ENCODE measurements at regions not wholly inside any gene's neighbourhood (a gene's known extent, or its start where the extent isn't known, plus 50 kb on each side); places are given as distances from the start of the nearest gene placed in this dataset.

GRCh38 chr7:82507976-82508677 lies 64.5 kb upstream of the CACNA2D1 start:
- H3K27ac Mint-ChIP-seq = no peak overlapping the region
- no peaks in the 10 kb centered on the region; the same call in none of the 2 replicates for H3K27me3 Mint-ChIP-seq (ENCODE audit: low read depth)
- DNase-seq (ENCODE audit: low spot score) (peak; percentile 56), ATAC-seq (peak; percentile 86)
- CTCF ChIA-PET = interaction anchor here (1.1 to 3.3 kb wide), 4 partner anchors 24 to 344 kb away, joined by 3 to 11 read pairs (median 4); no protein-coding TSS in a partner anchor
- peak overlapping the region; percentile 60 for H3K4me3 Mint-ChIP-seq
- H3K9me3 Mint-ChIP-seq = peaks cover 11% of the 10 kb centered on the region; the same call in 1 of the 2 replicates
- no peaks in the 10 kb centered on the region; the same call in none of the 2 replicates for H3K36me3 Mint-ChIP-seq
- POLR2A ChIA-PET = no interaction called here
- H3K4me1 Mint-ChIP-seq = peaks cover 25% of the 10 kb centered on the region
- TF ChIP-seq GABPB1 (CRISPR knock-in tag; IDR thresholded peaks at IDR 0.05) = no peak

- Mint-ChIP-seq H3K4me3 (no peak overlapping the region), H3K36me3 (no peaks in the 10 kb centered on the region; the same call in none of the 2 replicates), H3K27me3 (ENCODE audit: low read depth) (no peaks in the 10 kb centered on the region; the same call in none of the 2 replicates), H3K4me1 (peaks cover 25% of the 10 kb centered on the region), H3K9me3 (peaks cover 11% of the 10 kb centered on the region; the same call in 1 of the 2 replicates), H3K27ac (0 out of 2 replicates have a peak overlapping the region, but pooled peaks have one; percentile 70)
- ATAC-seq = peak; percentile 34
- TF ChIP-seq JAZF1 (CRISPR knock-in tag; IDR thresholded peaks at IDR 0.05) (no peak), ZNF532 (CRISPR knock-in tag; IDR thresholded peaks at IDR 0.05; ENCODE audit: borderline replicate concordance) (no peak), ZBTB21 (CRISPR knock-in tag; IDR thresholded peaks at IDR 0.05; ENCODE audit: borderline replicate concordance) (no peak), PRDM15 (CRISPR knock-in tag; IDR thresholded peaks at IDR 0.05) (no peak), CREM (CRISPR knock-in tag; IDR thresholded peaks at IDR 0.05) (no peak), NFE2L1 (CRISPR knock-in tag; IDR thresholded peaks at IDR 0.05) (no peak), MYBL2 (CRISPR knock-in tag; IDR thresholded peaks at IDR 0.05) (no peak), ATF3 (CRISPR knock-in tag; conservative IDR thresholded peaks at IDR 0.05) (no peak), NFATC4 (CRISPR knock-in tag; IDR thresholded peaks at IDR 0.05) (no peak), TP53 (CRISPR knock-in tag; IDR thresholded peaks at IDR 0.05) (no peak), HMGXB4 (CRISPR knock-in tag; IDR thresholded peaks at IDR 0.05) (no peak)
- CTCF ChIA-PET = interaction anchor here (0.8 to 3.3 kb wide), 8 partner anchors 24 to 344 kb away, joined by 3 to 11 read pairs (median 4); no protein-coding TSS in a partner anchor
- POLR2A ChIA-PET = no interaction called here
- DNase-seq (ENCODE audit: low spot score) = no peak
Measured at GRCh38 chr7:82507365-82507975, 63.9 kb upstream of the CACNA2D1 start.
